Activated CD4-positive, alpha-beta T cell treated with anti-CD3 and anti-CD28 coated beads, Interleukin-2, amount 50 U/mL, for 48 hours (primary cell): ENCODE measurements at regions not wholly inside any gene's neighbourhood (a gene's known extent, or its start where the extent isn't known, plus 50 kb on each side); places are given as distances from the start of the nearest gene placed in this dataset.

Source experiments
- DNase-seq, 2 experiments: peaks; one replicate each; pipeline ENCODE4 v3.0.0-alpha.2; 2020

DNA sequence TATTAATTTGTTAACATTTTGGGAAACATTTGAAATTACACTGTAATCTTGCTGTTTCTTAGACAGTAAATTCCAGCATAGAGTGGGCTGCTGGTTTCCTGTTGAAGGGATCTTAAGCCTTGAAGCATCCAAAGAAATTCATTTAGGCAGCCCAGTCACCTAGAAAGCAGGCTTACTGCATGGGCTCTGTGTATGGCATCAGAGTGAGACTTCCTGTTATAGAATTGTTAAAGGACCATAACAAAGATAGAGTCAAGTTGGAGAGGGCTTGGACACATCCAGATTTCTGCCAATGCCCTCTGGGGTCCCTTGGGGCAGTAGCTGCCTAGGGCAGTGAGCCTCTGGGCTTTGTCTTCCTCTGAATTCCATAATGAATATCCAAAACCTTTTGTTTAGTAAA lies 149.2 kb downstream of the DYRK2 start:
- DNase-seq, result no peak

DNA sequence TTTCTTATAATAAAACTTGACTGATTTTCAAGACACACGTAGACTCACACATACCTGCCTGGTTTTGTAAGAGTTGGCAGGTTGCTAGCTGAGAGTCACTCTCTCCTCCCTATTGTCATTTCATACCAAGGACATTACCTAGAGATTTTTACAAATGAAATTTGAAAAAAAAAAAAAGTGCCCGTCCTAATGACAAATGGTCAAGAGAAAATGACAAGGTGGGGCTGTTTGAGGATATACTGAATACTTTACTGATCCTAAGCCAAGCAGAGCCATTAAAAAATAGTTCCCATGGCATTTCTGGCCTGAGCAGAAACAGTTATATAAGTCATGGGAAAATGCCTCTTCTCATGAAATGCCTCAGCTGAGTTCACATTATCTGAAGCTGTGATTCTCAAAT lies 150.2 kb downstream of the DYRK2 start:
- no peak for DNase-seq

DNA sequence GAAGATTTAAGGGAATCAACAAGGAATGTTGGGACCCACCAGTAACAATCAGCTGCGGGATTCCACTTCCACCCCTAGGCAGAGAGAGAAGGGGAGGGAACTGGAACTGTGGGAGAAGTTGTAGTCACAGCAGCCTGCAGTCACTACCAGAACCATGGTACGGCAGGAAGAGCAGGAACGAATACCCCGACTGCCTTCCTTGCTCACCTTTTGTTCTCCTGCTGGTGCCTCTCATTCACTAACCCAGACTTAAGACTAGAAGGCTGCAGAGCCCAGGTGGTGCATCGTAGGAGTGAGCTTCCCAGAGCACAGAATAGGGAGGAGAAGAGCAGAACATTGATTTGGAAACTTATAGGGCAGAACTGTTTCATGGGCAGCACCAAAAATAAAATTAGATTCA lies 154.2 kb downstream of the DYRK2 start:
- no peak for DNase-seq

DNA sequence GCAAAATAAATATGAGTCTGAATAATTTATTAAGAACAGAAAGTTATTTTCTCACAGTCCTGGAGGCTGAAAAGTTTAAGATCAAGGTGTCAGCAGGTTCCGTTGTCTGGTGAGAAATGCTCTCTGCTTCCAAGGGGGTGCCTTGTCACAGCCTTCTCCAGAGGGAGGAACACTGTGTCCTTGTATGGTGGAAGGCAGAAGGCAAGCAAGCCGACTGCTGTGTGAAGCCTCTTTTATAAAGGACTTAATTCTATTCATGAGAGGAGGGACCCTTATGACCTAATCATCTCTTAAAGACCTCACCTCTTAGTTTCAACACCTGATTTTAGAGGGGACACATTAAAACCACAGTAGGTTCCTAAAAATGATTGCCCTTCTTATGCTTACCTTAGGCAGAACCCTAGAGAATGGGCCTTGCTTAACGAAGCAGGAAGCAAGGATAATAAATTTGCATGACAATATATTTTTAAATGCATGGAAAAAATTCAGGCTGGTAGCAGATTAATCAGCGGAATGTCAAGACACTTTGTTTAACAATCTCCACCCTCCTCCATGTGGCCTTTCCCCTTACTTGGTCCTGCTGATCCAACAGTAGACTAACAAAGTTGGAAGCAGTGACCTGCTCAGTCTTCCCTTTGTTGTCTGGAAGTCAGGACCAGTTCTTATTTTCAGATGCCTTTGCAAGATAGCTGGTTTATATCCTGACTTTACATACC lies 154.9 kb downstream of the DYRK2 start:
- DNase-seq, result no peak

DNA sequence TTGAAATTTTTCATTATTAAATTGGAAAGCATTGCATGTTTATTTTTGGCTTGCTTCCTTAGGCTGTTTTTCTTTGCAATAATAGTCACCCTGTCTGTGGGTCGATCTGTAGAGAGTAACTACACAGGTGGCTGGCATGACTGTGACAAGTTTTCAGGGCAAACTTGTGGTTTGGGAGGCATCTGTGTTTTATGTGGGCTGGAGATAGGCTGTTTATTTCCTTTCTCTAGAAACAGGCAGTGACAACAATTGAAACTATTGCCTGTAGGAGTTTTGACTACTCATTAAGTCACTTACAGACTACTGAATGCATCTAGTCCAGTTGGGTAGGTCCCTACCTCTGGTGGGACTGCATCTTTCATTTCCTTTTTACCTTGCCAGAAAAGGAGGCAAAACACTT lies 155.6 kb downstream of the DYRK2 start:
- DNase-seq, result peak; percentile 46 to 58

DNA sequence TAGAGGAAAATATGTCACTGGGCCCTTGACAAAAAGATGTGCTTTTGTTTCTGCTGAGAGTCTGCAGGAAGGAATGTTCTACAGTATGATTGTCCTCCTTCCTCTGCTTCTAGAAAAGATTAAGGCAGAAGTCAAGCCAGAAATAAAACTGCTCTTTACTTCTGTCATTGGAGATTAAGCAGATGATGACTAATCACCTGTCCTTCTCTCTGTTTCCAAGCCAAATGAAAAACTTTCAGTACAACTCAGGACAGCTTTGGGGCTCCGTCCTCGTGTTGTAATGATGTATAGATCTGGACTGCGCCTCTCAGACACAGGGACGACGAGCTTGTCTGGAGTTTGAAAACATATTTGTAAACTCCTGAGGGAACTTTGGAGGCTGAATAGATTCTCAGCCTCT lies 159.3 kb downstream of the DYRK2 start:
- DNase-seq, result no peak

DNA sequence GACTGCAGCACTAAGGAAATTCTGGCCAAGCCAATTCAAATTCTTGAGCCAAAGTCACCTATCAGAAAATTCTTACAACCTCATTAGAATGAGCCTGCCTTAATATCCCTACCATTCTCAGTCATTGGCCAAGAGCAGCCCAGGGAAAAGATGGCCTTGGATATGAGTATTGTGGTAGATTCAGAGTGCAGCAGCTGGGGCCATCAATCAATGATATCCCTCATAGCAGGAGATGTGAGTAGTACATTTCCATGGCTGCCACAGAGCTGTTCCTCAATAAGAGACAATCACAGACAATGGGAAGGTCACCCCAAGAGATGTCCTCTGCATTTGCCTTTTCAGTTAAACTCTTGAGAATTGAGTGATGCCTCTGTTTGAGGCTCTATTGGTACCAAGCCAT lies 161.6 kb downstream of the DYRK2 start:
- DNase-seq, result no peak

DNA sequence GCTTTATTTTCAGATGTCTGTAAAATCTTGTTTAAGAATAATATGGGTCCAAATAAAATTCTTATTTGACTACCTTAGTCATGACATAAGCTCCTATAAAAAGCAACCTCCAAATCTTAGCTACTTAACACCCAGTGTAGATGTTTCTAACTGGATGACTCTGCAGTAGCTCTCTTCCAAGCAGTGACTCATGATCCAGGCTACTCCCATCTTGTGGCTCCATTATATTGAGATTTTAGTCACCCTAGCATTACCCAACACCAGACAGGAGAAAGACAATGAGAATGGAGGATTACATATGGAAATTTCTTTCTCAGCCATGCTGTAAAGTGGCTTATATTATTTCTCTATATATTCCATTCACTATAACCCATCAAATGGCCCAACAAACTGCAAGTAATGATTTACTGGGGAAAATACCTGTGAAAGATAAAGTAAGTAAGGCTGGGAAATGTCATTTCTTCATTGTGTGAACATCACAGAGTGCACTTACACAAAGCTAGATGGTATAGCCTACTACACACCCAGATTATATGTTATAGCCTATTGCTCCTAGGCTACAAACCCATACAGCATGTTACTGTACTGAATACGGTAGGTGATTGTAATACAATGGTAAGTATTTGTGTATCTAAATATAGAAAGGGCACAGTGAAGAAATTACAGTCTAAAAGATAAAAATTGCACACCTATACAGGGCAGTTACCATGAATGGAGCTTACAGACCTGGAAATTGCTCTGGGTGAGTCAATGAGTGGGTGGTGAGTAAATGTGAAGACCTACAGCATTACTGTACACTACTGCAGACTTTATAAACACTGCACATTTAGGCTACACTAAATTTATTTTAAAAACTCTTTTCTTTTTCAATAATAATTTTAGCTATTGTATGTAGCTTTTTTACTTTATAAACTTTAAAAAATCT lies 163.2 kb downstream of the DYRK2 start:
- no peak for DNase-seq

DNA sequence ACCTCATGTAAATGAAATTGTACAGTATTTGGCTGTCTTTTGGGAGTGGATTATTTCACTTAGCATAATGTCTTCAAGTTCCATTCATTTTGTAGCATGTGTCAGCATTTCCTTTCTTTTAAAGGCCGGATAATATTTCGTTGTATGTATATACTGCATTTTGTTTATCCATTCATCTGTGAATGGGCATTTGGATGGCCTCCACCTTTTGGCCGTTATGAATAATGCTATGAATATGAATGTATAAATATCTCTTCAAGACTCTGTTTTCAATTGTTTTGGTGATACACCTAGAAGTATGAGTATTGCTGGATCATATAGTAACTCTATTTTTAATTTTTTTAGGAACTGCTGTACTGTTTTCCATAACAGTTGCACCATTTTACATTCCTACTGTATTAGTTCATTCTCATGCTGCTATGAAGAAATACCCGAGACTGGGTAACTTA lies 164.9 kb downstream of the DYRK2 start:
- DNase-seq, result no peak

DNA sequence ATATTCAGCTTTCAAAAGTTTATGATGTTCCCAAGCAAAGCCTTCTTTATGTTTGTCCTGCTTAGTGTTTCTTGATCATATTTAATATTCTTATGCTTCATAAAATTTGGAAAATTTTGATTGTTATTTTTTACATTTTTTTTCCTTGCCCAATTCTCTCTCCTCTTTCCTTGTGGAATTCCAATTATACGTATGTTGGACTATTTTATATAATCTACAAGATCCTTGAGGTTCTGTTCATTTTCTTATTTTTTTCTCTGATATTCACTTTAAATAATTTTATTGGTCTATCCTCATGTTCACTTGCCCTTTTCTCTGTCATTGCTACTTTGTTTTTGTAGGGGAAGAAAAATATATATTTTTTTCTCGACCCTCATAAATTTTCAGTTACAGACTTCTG lies 167.7 kb downstream of the DYRK2 start:
- DNase-seq, result no peak

DNA sequence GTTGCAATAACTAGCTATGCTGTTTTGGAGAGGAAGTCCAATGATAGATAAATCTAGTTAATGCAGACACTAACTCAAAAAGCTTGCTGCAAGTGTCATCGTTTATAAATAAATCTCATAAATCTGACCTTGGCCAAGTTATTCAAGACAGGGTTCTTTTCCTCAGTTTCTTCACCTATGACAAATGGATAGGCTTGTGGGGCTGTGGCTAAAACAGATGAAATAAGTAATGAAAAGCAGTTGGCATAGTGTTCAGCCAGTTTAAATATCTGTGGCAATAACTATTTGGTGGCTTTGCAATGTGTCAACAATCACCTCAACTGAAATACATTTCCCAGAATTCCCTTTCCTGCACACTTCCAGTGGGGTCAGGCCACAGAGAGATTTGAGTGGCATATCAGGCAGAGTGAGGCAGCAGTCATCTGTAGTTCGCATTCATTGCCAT lies 169.9 kb downstream of the DYRK2 start:
- DNase-seq, result no peak

DNA sequence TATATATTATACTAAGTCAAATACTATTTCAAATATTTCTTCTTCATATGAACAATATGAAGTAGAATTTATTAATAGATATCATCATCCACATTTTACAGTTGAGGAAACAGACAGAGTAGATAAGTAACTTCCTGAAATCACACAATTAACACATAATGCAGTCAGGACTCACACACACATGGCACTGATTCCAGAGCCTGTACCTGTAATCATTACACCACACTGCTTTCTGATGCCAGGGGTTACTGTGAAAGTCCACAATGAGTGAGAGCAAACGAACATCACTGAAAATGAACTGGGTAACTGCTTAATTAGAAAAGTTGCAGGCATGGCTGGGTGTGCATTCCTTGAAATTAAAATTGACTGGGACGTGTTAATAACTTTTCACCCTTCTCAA lies 169.3 kb upstream of the IFNG-AS1 start:
- DNase-seq, result no peak

DNA sequence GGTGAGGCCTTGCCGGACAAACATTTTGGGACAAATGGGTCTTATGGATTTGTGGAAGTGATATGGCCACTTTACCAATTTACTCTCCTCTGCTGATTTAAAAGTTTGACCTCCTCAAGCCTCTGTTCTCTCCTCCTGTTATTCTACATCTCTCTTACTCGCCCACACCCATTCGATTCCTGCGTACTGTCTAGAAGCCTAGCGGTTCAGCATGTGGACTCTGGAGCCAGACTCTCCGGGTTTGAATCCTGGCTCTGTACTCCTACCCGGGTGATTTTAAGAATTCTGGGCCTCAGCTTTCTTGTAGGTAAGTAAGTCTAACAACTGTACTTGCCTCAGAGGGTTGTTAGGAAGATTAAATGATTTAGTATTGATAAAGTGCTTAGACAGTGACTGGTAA lies 168.6 kb upstream of the IFNG-AS1 start:
- no peak for DNase-seq

DNA sequence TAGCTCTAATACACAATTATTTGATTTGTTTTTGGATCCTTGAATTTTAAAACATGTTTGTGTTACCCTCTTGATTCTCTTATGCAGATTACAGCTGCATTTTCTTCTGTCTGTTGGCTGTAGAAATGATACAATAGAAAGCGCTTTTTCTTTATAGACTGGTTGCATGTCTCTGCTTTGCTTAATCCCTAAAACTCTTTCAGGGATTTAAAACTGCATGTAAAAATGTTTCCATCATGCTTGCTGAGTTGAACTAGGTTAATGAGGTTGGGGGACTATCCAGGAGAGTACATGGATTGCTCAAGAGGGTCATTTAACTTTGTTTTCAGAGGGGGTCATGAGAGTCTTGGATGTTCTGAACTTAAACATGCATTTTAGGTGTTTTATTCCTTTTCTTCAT lies 166.4 kb upstream of the IFNG-AS1 start:
- DNase-seq, result no peak

DNA sequence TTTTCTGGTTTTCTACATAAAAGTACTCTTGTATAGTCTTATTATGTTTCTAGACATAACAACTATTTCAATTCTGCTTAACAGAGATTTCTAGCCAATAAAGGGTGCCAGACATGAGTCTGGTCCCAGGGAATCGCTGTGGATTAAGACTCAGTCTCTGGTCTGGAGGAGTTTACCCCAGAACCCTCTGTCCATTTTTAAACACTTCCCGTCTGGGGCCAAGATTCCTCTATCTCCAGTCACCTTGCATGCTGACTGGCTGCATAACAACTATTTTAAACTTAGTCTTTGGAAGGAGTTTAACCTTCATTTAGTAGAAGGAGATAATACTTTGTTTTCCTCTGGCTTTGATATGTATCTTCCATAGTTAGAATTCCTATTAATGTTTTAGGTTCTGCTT lies 163.1 kb upstream of the IFNG-AS1 start:
- DNase-seq, result no peak

DNA sequence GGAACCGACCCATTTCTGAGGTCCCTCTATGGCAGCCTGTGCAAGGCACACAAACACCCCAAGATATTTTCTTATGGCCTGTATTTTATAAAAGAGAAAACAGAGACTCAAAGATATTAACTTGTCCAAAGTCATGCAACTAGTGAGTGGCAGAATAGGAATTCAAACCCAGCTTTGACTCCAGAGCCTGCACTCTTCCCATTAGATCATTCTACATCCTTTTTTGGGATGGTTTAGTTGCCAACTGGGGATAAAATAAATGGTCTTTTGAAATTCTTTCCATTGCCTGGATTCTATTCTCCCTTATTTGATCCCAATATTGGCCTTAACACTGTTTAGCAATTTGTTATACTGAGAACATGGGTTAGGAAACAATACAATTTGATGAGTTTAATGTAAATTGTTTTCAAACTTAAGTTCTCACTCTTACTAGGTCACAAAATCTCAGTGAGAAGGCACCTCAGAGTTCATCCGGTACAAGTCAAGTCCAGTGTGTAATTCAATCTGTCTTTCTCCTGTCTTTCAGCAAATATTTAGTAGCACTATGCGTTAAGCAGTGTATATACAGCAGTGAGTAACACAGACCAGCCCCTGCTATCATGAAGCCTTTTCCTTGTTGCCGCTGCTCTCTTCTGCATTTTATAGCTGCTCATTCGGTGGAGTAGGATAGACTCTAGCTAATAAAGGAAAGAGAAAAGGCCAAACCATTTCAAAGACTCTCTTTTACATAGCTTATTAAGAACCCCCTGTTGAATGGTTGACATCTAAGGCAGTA lies 162.1 kb upstream of the IFNG-AS1 start:
- DNase-seq, result no peak

DNA sequence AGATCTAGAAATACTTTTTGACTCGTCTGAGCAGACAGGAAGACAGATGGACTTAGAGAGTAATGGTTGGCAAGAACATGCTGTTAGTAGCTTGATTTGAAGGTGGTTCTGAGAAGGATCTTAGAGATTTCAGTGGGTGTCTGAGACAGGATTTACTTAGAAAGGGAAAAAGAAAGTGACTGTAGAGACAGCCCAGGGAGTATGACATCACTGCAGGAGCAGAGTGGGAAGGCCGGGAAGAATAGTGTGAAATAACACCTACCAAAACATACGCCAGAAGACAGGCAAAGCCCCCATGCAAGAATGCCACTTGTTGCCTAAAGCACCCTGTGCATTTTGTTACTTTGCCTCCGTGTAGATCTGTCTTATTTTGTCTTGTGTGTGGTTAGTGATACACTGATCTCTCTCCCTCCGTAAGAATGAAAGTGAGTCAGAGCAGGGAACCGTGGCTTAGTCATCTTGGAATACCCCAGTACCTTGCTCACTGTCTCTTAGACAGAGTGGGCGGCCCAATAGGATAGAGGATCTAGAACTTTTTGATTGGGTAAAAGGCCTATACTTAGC lies 161.3 kb upstream of the IFNG-AS1 start:
- peak; percentile 52 to 71 for DNase-seq

DNA sequence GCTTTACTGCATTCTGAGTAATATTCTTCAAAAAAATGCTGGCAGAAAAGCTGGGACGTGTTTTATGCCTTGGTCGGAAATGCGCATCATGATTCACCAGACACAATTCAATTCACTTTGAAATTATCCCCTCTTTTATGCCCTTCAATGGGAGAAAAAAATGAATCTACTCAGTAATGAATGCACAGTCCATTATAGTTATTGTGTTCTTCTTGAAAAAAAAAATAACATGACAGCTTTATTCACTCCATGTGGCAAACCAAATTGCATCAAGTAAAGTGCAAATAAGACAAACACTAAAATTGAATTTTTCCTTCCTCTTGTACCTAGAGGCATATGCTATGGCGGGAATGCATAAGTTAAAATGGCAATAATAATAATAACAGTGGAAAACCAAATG lies 159.4 kb upstream of the IFNG-AS1 start:
- DNase-seq, result no peak

DNA sequence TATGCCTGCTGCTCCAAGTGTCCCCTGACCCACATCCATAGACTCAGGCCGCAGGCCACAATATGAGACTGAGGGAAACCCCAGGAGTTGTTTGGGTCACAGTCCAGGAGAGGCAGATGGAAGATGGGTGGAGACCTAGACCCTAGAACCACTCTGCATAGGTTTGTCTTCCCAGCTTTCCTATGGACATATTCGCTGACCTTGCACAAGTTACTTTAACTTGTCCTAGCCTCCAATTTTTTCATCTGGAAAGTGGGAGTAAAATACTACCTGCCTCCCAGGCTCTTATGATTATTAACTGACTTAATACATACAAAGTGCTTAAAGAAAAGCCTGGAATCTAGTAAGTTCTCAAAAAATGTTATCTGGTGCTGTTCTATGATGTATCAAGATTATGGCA lies 157.1 kb upstream of the IFNG-AS1 start:
- no peak for DNase-seq

DNA sequence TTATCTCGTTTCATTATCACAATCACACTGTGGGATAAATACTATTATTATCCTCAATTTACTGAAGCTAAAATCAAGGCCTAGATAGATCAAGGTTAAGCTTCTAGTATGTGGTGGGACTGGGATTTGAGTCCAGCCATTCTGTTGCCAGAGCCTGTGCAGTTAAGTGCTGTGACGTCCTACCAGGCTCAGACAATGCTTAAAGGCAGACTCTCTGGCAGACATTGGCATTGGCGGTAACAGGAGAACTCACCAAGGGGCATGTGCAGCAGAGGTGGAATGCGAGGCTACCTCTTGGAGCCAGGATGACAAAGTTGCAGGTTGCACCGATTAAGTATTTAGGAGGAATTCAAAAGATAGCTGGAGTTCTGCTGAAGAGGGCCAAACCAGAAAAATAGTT lies 155.6 kb upstream of the IFNG-AS1 start:
- DNase-seq, result no peak

DNA sequence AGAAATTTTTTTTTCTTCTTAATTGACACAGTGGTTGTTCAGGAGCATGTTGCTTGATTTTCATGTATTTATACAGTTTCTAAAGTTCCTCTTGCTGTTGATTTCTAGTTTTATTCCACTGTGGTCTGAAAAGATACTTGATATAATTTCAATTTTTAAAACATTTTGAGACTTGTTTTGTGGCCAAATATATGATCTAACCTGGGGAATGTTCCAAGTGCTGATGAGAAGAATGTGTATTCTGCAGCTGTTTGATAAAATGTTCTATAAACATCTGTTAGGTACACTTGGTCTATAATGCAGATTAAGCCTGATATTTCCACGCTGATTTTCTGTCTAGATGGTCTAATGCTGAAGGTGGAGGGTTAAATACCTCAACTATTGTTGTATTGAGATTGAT lies 151.4 kb upstream of the IFNG-AS1 start:
- no peak for DNase-seq

DNA sequence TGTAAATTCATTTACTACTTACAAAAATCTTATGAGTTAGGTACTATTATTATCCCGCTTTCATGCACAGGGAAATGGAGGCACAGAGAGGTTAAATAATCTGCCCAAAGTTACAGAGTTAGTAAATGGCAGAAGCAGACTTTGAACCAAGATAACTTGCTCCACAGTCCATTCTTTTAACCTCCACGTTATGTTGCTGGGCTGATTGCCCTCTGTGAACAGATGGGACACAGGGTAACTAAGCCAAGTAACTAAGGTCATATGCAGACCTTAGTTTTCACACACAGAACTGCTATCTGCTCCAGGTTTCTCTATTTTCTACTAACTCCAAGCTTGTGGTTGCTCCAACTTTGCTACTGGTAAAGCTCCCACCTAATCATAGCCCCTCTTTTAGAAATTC lies 147.1 kb upstream of the IFNG-AS1 start:
- DNase-seq, result no peak

DNA sequence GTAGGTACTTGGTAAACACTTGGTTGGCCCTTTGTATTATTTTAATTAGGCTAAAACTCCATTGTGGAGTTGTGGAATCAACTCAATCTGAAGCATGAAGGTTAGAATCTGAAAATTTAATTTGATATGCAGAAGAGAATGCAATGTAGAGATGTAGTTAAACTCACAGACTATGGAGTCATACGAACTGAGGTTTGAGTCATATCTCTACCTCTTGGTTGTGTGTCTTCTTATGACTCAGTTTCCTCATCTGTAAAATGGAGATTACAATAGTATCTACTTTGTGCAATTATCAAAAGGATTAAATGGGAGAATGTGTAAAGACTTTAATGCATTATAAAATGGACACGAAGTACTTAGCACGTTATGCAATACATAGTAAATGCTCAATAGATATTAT lies 146.0 kb upstream of the IFNG-AS1 start:
- no peak for DNase-seq
